Cardiac fibroblast (primary cell): ENCODE measurements at regions not wholly inside any gene's neighbourhood (a gene's known extent, or its start where the extent isn't known, plus 50 kb on each side); places are given as distances from the start of the nearest gene placed in this dataset.

Experiments used
- DNase-seq, 2 donors: peaks; one replicate each; pipeline versions ENCODE4 v3.0.0 to v3.0.0-alpha.2; 2010; ENCODE audit warnings: low read depth in 2 of 2
- H3K4me3 ChIP-seq, 2 donors: replicated peaks in 1 of 2; 1 replicate in 1 of 2; 2 replicates in 1 of 2; pipeline ENCODE4 v1.5.1; 2011; ENCODE audit warnings: low read depth in 2 of 2, low read length in 2 of 2, mild to moderate bottlenecking in 2 of 2, moderate library complexity in 1 of 2
- TF ChIP-seq, protein P1 (sequence below): IDR thresholded peaks from one replicate; pipeline ENCODE4 v1.5.1; 2011; ENCODE audit warnings: low read depth, mild to moderate bottlenecking, low read length, inconsistent platforms

DNA sequence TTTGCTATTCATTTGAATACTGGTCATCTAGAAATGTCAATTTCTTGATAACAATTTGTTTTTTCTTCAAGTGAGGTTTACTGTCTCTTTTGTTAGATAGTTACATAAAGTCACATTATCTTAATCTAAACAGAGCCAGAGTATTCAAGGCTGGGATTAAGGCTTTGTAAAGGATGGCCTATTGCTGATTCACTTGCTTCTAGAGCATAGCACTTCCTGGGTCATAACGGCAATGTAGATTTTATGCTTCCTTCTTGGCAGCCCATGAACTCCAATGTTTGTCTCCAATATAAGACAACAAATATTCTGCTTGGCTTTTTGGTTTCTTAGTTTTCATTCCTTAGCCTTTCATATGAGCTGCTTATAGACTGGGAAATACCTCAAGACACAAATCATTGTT is 2007.9 kb upstream of the CDH6 start:
- DNase-seq, result no peak
- H3K4me3 ChIP-seq, result no peak overlapping the region
- TF ChIP-seq, protein P1, sequence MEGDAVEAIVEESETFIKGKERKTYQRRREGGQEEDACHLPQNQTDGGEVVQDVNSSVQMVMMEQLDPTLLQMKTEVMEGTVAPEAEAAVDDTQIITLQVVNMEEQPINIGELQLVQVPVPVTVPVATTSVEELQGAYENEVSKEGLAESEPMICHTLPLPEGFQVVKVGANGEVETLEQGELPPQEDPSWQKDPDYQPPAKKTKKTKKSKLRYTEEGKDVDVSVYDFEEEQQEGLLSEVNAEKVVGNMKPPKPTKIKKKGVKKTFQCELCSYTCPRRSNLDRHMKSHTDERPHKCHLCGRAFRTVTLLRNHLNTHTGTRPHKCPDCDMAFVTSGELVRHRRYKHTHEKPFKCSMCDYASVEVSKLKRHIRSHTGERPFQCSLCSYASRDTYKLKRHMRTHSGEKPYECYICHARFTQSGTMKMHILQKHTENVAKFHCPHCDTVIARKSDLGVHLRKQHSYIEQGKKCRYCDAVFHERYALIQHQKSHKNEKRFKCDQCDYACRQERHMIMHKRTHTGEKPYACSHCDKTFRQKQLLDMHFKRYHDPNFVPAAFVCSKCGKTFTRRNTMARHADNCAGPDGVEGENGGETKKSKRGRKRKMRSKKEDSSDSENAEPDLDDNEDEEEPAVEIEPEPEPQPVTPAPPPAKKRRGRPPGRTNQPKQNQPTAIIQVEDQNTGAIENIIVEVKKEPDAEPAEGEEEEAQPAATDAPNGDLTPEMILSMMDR, result no peak

- no peak for DNase-seq
- TF ChIP-seq, protein P1, result no peak
- no peak overlapping the region for H3K4me3 ChIP-seq
Observed at GRCh38 chr5:29175774-29176173, 2017.7 kb upstream of the CDH6 start.

- TF ChIP-seq, protein P1, result no peak
- no peak overlapping the region for H3K4me3 ChIP-seq
- DNase-seq, result no peak
Observed at GRCh38 chr5:29170599-29170998, 2022.9 kb upstream of the CDH6 start.

- no peak overlapping the region for H3K4me3 ChIP-seq
- TF ChIP-seq, protein P1, result no peak
- no peak for DNase-seq
Observed at GRCh38 chr5:29169886-29170285, 2023.6 kb upstream of the CDH6 start.

DNA sequence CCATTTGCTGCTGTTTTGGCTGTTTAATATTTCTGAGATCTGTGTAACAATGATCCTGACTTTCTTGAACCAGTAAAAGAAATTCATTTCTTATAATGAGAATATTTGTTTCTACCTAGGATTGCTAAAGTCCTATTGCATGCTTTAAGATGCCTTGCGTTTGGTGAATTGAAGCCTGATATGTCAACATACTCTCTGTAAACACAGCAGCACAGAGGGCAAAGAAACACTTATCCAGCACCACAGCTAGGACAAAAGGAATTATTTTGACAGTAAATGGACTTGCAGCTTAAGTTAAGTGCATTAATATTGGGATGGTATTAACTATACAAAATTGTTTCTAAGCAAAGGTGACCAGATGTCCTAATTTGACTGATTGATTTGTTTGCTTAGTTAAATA is 2031.2 kb upstream of the CDH6 start:
- no peak for DNase-seq
- TF ChIP-seq, protein P1, result no peak
- H3K4me3 ChIP-seq, result no peak overlapping the region

GRCh38 chr5:29161399-29162291 is 2031.8 kb upstream of the CDH6 start:
- TF ChIP-seq, protein P1, result no peak
- DNase-seq, result no peak
- H3K4me3 ChIP-seq, result no peak overlapping the region

DNA sequence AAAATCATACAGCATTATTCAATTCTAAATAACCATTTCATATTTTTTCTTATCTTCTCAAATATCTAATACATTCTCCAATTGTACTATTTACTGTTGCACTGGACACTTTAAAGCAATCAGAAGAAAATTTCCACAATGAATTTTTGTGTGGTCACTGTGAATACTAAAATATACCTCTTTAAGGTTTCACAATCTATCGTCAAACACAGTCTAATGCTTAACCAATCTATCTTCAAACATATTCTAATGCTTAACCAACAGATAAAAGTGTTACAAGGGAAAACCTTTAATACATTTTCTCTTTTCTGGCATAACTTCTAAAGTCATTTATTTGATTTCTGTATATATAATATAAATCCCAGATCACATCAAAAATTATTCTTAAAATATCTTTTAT is 2035.5 kb upstream of the CDH6 start:
- H3K4me3 ChIP-seq, result no peak overlapping the region
- TF ChIP-seq, protein P1, result no peak
- no peak for DNase-seq
